Epithelial cell of proximal tubule (primary cell): ENCODE measurements at regions not wholly inside any gene's neighbourhood (a gene's known extent, or its start where the extent isn't known, plus 50 kb on each side); places are given as distances from the start of the nearest gene placed in this dataset.
"Not testable (repeated sequence)": the region's sequence is repeated elsewhere in the genome, so short reads cannot be mapped to it uniquely, and the experiment has no call there.

ENCODE experiments used
- DNase-seq: peaks from one replicate; pipeline ENCODE4 v3.0.0-alpha.2; 2011; ENCODE audit warnings: low read depth
- H3K4me3 ChIP-seq: 2 replicates; pipeline ENCODE4 v1.5.1; 2011; ENCODE audit warnings: low read depth, mild to moderate bottlenecking, low read length
- CTCF ChIP-seq: conservative IDR thresholded peaks from 2 replicates; pipeline ENCODE4 v1.5.1; 2012; ENCODE audit warnings: low read depth, mild to moderate bottlenecking, low read length

GRCh38 chr10:23630885-23631284, 192.0 kb downstream of the OTUD1 start:
- H3K4me3 ChIP-seq: peak overlapping the region; percentile 8
- no peak for TF ChIP-seq CTCF
- DNase-seq: peak; percentile 87

GRCh38 chr10:23643111-23643780, 204.4 kb downstream of the OTUD1 start:
- no peak for TF ChIP-seq CTCF
- H3K4me3 ChIP-seq: no peak overlapping the region
- peak; percentile 15 for DNase-seq

- no peak for DNase-seq
- TF ChIP-seq CTCF: no peak
- no peak overlapping the region for H3K4me3 ChIP-seq
Observed at GRCh38 chr10:23648618-23649017, 209.7 kb downstream of the OTUD1 start.

GRCh38 chr10:23656735-23657134, 217.9 kb downstream of the OTUD1 start:
- no peak overlapping the region for H3K4me3 ChIP-seq
- peak; percentile 22 for DNase-seq
- TF ChIP-seq CTCF: peak; percentile 95

- no peak for DNase-seq
- no peak overlapping the region for H3K4me3 ChIP-seq
- TF ChIP-seq CTCF: no peak
Observed at GRCh38 chr10:23657677-23658076, 218.8 kb downstream of the OTUD1 start.

GRCh38 chr10:23671866-23672265, 233.0 kb downstream of the OTUD1 start:
- not testable (repeated sequence) for DNase-seq

GRCh38 chr10:23675585-23675984, 236.7 kb downstream of the OTUD1 start:
- H3K4me3 ChIP-seq: no peak overlapping the region
- DNase-seq: no peak
- no peak for TF ChIP-seq CTCF

More at GRCh38 chr10:23671866-23672265, 233.0 kb downstream of the OTUD1 start:
- H3K4me3 ChIP-seq: not testable (repeated sequence)

- no peak overlapping the region for H3K4me3 ChIP-seq
- no peak for TF ChIP-seq CTCF
- DNase-seq: no peak
Observed at GRCh38 chr10:23676296-23676695, 237.4 kb downstream of the OTUD1 start.
